Inferior parietal cortex (tissue), 1 donor: ENCODE measurements at regions not wholly inside any gene's neighbourhood (a gene's known extent, or its start where the extent isn't known, plus 50 kb on each side); places are given as distances from the start of the nearest gene placed in this dataset.

Experiments used
- DNase-seq: peaks from one replicate; pipeline ENCODE4 v3.0.0-alpha.2; 2016; ENCODE audit errors: extremely low spot score

DNA sequence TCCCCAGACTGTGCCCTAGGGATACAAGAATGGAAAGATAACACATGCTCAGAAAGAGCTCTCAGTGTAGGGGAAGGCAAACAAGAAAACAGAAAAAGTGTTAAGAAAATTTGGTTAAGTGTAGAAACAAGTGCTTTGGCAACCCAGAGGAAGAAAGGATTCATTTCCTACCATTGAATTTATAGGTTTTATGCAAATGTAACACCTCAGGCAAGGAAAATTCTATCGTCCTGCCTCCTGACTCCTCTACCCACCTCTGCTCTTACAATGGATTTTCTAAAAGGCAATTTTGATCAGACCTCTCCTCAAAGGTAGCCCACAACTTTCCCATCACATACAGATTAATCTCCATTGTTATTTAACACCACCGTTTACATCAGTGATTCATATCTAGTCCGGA lies 298.7 kb downstream of the RFC3 start:
- no peak for DNase-seq

DNA sequence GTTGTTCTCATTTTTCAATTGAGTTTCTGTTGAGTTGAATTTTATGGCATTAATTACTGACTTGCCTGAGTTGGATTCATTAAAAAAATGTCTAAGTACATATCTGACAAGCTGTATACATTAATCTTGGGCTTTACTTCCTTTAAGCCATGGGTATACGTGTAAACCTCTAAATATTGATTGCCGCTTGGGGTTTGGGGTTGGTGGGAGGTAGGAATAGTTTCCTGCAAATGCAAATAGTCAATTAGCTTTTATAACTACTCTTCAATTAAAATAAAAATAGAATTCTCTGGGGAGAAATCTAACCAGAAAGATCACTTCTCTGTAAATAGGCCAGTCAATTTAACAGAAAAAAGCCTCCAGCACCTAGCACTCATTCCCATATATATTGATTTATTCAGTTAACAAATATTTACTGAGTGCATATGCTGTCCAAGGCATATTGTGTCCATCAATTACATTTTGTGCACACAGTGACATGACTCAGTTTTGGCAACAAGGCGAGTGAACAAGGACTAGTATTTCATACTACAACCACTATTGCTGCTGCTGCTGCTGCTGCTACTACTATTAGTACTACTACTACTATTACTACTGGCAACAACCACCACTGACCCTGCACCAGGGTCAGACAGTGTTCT lies 306.8 kb downstream of the RFC3 start:
- DNase-seq, result no peak

GRCh38 chr13:34127523-34127922 lies 309.6 kb downstream of the RFC3 start:
- no peak for DNase-seq

DNA sequence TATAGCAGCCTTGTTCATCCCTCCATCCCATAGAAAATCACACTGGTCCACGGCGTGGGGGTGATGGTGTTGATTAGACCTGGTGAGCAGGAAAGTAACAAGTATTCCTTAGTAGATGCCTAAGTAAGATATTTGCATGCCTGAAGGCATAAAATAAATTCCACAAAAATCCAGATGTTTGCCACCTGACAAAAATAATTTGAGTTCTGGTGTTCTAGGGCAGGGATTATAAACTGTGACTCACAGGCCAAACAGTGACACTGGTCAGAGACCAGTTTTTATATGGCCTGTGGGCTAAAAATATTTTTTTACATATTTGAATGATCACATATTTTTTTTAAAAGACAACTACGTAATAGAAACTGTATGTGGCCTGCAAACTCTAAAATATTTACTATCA lies 310.7 kb downstream of the RFC3 start:
- DNase-seq, result no peak

GRCh38 chr13:34129436-34129835 lies 311.5 kb downstream of the RFC3 start:
- DNase-seq, result no peak

DNA sequence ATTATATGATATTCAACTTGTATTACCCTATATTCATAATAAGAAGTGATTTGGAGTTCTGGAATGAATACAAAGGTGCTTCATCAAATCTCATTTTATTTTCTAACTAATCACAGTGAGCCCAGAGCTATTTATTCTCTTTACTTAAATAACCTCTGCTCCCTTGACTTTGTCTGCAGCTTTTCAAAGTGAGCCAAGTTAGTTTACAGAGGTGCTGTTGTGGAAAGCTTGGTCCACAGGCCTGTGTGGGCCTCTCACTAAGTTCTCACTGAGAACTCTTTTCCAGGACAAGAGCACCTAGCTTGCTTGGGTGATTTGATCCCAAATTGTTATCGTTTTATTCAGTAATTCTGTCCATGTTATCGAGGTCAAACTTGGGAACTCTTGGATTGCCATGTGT lies 319.3 kb downstream of the RFC3 start:
- DNase-seq, result no peak

GRCh38 chr13:34139660-34140227 lies 321.8 kb downstream of the RFC3 start:
- DNase-seq, result no peak

GRCh38 chr13:34143637-34144036 lies 325.7 kb downstream of the RFC3 start:
- no peak for DNase-seq

DNA sequence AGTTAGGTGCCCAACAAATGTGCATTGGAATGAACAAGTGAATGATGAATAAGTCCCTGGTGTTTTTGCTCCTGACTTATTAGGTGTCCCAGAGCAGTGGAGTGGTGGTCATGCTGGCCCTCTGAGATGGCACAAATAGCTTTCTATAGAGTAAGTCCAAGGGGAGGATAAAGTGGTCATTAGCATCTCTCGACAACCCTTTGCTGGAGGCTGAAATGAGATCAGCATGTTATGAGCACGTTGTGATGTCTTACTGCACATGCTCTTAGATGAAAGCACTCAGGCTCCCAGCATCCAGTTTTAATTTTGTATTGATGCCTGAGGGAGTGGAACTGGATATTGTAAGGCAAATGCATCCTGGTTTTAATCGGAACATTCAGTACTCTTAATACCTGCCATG lies 326.2 kb downstream of the RFC3 start:
- no peak for DNase-seq

GRCh38 chr13:34145061-34145460 lies 327.1 kb downstream of the RFC3 start:
- DNase-seq, result no peak

- no peak for DNase-seq
Observed at GRCh38 chr13:34148359-34148758, 330.4 kb downstream of the RFC3 start.

DNA sequence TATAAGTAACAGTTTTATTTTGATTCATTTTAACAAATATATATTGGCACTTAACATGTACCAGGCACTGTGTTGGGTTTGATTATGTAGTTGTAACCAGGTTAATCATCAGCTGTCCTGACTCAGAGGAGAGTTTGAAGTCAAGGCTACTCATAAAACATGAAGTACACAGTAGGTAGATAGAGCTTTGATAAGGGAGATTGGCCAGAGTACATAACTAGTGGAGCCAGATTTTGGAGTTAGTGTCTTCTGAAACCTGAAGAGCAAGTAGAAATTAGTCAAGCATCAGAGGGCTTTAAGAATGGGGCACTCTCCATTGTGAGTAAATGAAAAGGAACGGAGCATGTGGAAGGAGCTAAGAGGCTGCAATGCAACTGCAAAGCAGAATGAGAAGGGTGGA lies 333.9 kb downstream of the RFC3 start:
- no peak for DNase-seq

DNA sequence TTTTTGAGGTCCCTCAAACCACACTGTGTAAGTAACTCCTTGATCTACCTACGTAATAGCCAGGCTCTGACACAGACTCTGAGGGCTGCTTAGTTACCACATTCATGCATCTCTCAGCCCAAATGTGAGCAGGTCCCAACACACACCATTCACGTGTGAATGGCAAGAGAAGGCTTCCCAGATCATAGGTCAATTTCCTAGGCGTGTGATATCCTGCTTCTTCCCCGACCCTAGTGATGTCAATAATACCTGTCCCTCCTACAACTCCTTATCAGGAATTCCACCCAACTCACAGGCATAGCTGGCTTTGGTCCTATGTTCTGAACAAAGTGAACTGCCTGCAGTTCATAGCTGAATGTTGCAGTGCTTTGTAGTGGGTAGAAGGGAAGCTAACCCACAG lies 334.5 kb downstream of the RFC3 start:
- DNase-seq, result no peak

- DNase-seq, result no peak
Observed at GRCh38 chr13:34152996-34153395, 335.0 kb downstream of the RFC3 start.

- DNase-seq, result no peak
Observed at GRCh38 chr13:34153428-34154180, 335.7 kb downstream of the RFC3 start.

- DNase-seq, result peak; percentile 35
Observed at GRCh38 chr13:34155931-34156607, 338.1 kb downstream of the RFC3 start.

DNA sequence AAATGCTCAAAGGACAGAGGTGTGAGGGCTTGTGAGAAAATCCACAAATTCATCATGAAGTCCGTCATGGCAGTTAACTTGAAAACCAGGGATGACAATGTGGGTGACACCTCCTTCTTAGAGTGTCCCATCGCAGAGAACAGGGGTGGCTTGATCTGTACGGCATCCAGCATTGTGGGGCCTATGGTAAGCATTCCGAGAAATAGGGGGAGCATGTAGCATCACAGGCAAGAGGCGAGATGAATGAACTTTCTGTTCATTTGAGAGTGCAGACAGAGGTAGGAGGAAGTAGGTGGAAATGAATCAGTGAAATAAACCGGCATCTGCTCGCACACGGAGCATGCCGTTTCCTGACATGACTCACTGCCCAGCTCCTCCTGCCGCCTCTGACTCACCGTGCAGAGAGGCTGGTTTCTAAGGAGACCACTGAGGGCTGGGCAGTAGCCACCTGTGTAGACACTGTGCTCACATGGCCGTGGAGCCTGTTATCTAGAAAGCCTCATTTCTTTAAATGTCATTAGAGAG lies 339.0 kb downstream of the RFC3 start:
- peak; percentile 48 for DNase-seq

DNA sequence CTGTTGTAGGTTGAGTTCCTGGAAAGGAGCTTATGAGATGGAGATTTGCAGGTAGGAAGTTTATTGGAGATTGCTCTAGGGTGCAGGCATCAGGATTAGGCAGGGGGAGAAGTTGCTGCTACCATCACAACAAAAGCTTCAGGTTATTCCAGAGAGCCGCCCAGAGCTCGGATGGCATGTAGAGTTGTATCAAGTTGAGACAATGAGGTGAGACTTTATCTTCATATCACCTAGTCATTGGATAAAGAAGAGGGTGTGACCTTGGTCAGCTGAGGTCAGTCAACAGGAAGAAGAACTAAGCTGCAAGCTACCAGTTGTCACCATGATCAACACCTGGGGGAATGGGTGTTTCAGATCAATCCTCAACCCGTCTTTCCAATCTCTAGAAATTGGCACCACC lies 342.0 kb downstream of the RFC3 start:
- DNase-seq, result no peak

GRCh38 chr13:34161931-34162543 lies 344.1 kb downstream of the RFC3 start:
- DNase-seq, result no peak

- DNase-seq, result no peak
Observed at GRCh38 chr13:34162544-34162933, 344.6 kb downstream of the RFC3 start.

DNA sequence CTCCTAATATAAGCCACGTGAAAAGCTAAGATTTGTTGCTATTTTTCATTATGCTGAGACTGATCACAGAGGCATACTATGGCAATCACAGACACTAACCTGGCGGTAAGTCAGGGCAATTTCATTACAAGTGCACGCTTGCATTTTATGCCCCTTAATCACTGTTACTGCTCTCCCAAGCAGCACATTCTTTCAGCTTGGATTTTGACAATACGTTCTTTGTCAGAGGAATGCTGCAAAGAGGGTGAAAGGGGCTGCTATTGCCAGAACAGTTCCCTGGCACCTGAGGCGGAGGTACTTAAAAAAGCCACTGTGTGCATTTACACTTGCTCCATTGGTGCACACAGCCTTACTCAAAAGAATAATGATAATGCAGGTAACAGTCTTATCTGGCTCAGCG lies 346.6 kb downstream of the RFC3 start:
- DNase-seq, result no peak

DNA sequence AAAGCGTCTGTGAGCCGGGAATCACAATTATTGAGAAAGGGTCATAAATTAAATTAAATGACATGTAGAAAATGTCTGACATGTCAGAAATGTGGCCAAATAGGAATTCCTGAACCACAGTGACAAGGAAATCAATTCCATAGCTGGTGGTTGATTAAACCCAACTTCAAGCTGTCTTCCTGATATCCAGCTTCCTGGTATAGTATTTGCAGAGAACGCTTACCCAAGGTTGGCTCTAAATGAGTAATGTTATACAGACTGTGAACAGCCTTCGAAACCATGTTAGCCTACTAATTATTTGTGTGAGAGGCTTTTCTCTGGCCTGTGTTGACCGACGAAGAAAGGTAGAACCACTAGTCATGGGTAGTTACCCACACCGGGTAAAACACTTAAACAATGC lies 347.2 kb downstream of the RFC3 start:
- DNase-seq, result no peak
